Panc1 (cell line): ENCODE measurements at regions not wholly inside any gene's neighbourhood (a gene's known extent, or its start where the extent isn't known, plus 50 kb on each side); places are given as distances from the start of the nearest gene placed in this dataset.

Experiments used
- POLR2AphosphoS5 ChIP-seq: IDR thresholded peaks from 2 replicates; pipeline ENCODE4 v1.6.1; 2012; ENCODE audit warnings: mild to moderate bottlenecking, low read depth, low read length, moderate library complexity
- SIN3A ChIP-seq: IDR thresholded peaks from 2 replicates; pipeline ENCODE4 v1.6.1; 2012; ENCODE audit warnings: low read depth, mild to moderate bottlenecking, low read length, moderate library complexity, borderline replicate concordance; ENCODE audit not compliant: insufficient read depth
- TF ChIP-seq, protein P1 (sequence below): fragments of 450-650 bp; IDR thresholded peaks from 2 replicates; pipeline ENCODE4 v1.5.1; 2017; ENCODE audit warnings: mild to moderate bottlenecking

GRCh38 chr2:116687371-116687770 is 1127.1 kb upstream of the DDX18 start:
- TF ChIP-seq, protein P1, sequence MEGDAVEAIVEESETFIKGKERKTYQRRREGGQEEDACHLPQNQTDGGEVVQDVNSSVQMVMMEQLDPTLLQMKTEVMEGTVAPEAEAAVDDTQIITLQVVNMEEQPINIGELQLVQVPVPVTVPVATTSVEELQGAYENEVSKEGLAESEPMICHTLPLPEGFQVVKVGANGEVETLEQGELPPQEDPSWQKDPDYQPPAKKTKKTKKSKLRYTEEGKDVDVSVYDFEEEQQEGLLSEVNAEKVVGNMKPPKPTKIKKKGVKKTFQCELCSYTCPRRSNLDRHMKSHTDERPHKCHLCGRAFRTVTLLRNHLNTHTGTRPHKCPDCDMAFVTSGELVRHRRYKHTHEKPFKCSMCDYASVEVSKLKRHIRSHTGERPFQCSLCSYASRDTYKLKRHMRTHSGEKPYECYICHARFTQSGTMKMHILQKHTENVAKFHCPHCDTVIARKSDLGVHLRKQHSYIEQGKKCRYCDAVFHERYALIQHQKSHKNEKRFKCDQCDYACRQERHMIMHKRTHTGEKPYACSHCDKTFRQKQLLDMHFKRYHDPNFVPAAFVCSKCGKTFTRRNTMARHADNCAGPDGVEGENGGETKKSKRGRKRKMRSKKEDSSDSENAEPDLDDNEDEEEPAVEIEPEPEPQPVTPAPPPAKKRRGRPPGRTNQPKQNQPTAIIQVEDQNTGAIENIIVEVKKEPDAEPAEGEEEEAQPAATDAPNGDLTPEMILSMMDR = no peak
- TF ChIP-seq POLR2AphosphoS5 = no peak
- no peak for TF ChIP-seq SIN3A
